Left ventricle myocardium inferior (tissue), 1 donor: ENCODE measurements at regions not wholly inside any gene's neighbourhood (a gene's known extent, or its start where the extent isn't known, plus 50 kb on each side); places are given as distances from the start of the nearest gene placed in this dataset.

ENCODE experiments used
- DNase-seq: peaks from one replicate; pipeline ENCODE4 v3.0.0-alpha.2; 2020
- H3K27ac ChIP-seq: fragments of 200-600 bp; replicated peaks from 2 replicates; pipeline ENCODE4 v1.8.0; 2021
- H3K27me3 ChIP-seq: fragments of 200-600 bp; 2 replicates; pipeline ENCODE4 v1.8.0; 2021; ENCODE audit warnings: low read depth
- H3K36me3 ChIP-seq: fragments of 200-600 bp; 2 replicates; pipeline ENCODE4 v1.8.0; 2021
- H3K4me1 ChIP-seq: fragments of 200-600 bp; 2 replicates; pipeline ENCODE4 v1.8.0; 2021
- H3K4me3 ChIP-seq: fragments of 200-600 bp; 2 replicates; pipeline ENCODE4 v1.8.0; 2021; ENCODE audit warnings: mild to moderate bottlenecking, moderate library complexity
- H3K9me3 ChIP-seq: fragments of 200-600 bp; replicated peaks from 2 replicates; pipeline ENCODE4 v1.8.0; 2021
- intact Hi-C: fragments of 100-400 bp; cut with micrococcal nuclease; formaldehyde crosslinking; loops from one replicate; pipeline ENCODE4 v1.11.0; 2022
- TF ChIP-seq, protein P1 (sequence below): fragments of 200-600 bp; IDR thresholded peaks from 2 replicates; pipeline ENCODE4 v1.8.0; 2021; ENCODE audit warnings: antibody characterized with exemption, mild to moderate bottlenecking, borderline replicate concordance
- donor health status: DM: no; HTN: yes; CAD: no; lungs with severe emphysema.

DNA sequence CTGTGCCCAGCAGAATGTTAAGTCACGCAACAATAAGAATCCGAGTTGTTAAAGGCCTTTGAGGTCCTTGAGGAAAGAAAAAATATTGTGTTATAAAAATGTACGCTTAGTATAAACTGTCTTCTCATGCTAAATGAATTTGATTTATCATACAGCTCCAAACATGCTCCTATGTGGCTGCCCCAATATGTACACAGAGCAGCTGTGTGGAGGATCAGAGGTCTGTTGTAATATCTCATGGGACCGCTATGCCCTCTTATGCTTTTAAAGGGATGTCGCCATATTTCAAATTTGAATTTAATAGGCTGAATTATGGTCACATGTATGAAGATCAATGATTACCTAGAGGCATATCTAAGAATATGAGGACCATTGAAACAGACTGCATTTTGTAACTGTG is 90.2 kb downstream of the SLC5A7 start:
- Histone ChIP-seq H3K27ac (no peak overlapping the region), H3K4me3 (no peak overlapping the region), H3K4me1 (no peaks in the 10 kb centered on the region), H3K36me3 (no peaks in the 10 kb centered on the region), H3K9me3 (no peaks in the 10 kb centered on the region), H3K27me3 (peaks cover 18% of the 10 kb centered on the region)
- DNase-seq = no peak
- TF ChIP-seq, protein P1, sequence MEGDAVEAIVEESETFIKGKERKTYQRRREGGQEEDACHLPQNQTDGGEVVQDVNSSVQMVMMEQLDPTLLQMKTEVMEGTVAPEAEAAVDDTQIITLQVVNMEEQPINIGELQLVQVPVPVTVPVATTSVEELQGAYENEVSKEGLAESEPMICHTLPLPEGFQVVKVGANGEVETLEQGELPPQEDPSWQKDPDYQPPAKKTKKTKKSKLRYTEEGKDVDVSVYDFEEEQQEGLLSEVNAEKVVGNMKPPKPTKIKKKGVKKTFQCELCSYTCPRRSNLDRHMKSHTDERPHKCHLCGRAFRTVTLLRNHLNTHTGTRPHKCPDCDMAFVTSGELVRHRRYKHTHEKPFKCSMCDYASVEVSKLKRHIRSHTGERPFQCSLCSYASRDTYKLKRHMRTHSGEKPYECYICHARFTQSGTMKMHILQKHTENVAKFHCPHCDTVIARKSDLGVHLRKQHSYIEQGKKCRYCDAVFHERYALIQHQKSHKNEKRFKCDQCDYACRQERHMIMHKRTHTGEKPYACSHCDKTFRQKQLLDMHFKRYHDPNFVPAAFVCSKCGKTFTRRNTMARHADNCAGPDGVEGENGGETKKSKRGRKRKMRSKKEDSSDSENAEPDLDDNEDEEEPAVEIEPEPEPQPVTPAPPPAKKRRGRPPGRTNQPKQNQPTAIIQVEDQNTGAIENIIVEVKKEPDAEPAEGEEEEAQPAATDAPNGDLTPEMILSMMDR = no peak
- intact Hi-C loops = no loop called here

DNA sequence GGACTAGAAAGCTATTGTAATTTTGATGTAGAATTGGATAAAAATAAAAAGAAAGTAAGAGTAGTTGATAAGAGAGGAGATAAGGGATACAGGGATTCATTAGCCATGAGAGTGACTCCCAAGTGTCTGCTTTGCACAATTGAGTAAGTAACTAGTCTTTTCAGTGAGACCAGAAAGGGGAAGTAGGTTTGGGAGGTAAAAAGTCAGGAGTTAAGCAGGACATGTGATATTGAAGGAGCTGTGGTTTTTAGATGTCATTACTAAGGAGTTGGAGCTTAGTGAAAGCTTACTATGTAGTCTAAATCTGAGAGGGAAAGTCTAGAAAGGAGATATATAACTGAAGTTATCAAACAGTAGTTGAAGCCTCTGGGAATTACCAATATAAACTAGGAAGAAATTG is 93.4 kb downstream of the SLC5A7 start:
- Histone ChIP-seq H3K36me3 (no peaks in the 10 kb centered on the region), H3K27ac (no peak overlapping the region), H3K9me3 (no peaks in the 10 kb centered on the region), H3K4me3 (no peak overlapping the region), H3K27me3 (no peaks in the 10 kb centered on the region), H3K4me1 (no peaks in the 10 kb centered on the region)
- DNase-seq = no peak
- intact Hi-C loops = no loop called here
- TF ChIP-seq, protein P1 = no peak

DNA sequence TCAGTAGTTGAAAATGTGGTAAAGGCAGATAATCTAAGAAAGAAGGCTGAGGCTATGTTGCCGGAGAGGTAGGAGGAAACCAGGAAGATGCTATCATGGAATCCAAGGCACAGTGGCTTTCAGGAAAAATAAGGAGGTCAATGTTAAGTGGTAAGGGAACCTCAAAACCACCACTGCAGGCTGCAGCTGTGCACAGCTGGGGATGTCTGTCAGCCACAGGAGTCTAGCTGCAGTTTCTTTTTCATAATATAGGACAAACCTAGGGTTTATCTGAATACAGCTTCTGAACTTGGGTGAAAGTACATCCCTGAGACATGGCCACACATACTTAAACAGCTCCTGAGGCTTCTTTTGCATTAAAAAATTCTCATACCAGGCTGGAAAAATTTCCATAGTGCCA is 93.9 kb downstream of the SLC5A7 start:
- intact Hi-C loops = no loop called here
- H3K9me3 ChIP-seq = no peaks in the 10 kb centered on the region
- H3K27ac ChIP-seq = no peak overlapping the region
- TF ChIP-seq, protein P1 = no peak
- DNase-seq = no peak
- no peaks in the 10 kb centered on the region for H3K4me1 ChIP-seq
- H3K4me3 ChIP-seq = no peak overlapping the region
- H3K36me3 ChIP-seq = no peaks in the 10 kb centered on the region
- no peaks in the 10 kb centered on the region for H3K27me3 ChIP-seq

DNA sequence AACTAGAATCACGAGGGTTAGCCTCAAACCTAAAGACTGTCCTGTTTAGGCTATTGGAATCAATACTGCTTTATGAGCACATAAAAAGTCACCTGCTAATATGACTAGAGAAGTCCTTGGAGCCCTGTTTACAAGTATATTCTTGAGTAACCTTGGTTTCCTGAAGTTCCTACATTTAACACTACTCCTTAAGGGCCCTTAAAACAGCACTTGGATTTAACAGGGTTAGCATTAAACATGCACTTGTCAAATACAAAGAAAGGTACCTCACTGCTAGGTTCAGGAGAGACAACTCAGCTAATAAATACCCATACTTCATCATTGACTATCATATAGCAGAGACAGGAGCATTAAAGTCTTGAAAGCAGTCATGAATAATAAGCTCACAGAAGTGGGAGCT is 96.7 kb downstream of the SLC5A7 start:
- H3K27me3 ChIP-seq = no peaks in the 10 kb centered on the region
- no peaks in the 10 kb centered on the region for H3K9me3 ChIP-seq
- H3K27ac ChIP-seq = no peak overlapping the region
- H3K4me1 ChIP-seq = no peaks in the 10 kb centered on the region
- no peaks in the 10 kb centered on the region for H3K36me3 ChIP-seq
- no peak for DNase-seq
- TF ChIP-seq, protein P1 = no peak
- H3K4me3 ChIP-seq = no peak overlapping the region
- intact Hi-C loops = no loop called here

DNA sequence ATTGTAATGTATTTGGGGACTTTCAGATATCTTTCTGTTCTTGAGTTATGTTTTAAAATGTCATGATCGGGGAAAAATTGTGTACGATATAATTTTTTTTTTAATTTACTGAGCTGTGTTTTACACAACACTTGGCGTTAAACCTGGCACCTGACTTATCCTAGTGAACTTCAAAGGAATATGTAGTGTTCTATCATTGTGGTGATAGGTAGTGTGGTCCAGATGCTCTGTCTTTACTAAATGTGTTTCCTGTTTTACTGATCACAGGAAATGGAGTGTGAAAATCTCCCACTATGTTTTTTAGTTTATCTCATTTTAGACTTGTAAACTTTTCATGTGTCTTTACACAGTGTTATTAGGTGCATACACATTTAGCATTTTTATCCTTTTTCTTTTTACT is 98.0 kb downstream of the SLC5A7 start:
- Histone ChIP-seq H3K4me3 (no peak overlapping the region), H3K4me1 (no peaks in the 10 kb centered on the region), H3K36me3 (no peaks in the 10 kb centered on the region), H3K27me3 (no peaks in the 10 kb centered on the region), H3K27ac (no peak overlapping the region), H3K9me3 (peaks cover 5% of the 10 kb centered on the region)
- DNase-seq = no peak
- intact Hi-C loops = no loop called here
- TF ChIP-seq, protein P1 = no peak

DNA sequence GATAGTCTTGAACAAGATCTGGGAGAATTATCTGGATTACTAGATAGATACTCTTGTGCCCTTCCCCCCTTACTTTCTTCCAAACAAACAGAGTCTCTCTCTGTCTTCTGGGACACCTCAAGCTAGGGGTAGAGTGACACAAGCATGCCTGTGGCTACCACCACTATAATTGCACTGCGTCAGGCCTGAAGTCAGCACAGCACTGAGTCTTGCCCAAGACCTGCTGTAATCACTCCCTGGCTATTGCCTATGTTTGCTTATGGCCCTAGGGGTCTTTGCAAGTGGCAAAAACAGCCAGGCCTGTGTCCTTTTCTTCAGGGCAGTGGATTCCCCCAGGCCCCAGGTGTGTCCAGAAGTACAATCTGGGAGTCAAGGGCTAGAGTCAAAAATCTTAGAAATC is 106.6 kb downstream of the SLC5A7 start:
- Histone ChIP-seq H3K36me3 (no peaks in the 10 kb centered on the region), H3K4me3 (no peak overlapping the region), H3K27me3 (peaks cover 5% of the 10 kb centered on the region), H3K9me3 (peaks cover 8% of the 10 kb centered on the region), H3K4me1 (no peaks in the 10 kb centered on the region), H3K27ac (no peak overlapping the region)
- intact Hi-C loops = no loop called here
- DNase-seq = no peak
- TF ChIP-seq, protein P1 = no peak
